Activated CD4-positive, alpha-beta T cell treated with anti-CD3 and anti-CD28 coated beads, Interleukin-2, Interleukin-4, amounts not matched to agents 100 ng/mL and 50 ng/mL, durations not matched to agents 16 hours and 8 hours (primary cell): ENCODE measurements at regions not wholly inside any gene's neighbourhood (a gene's known extent, or its start where the extent isn't known, plus 50 kb on each side); places are given as distances from the start of the nearest gene placed in this dataset.

Experiments used
- DNase-seq: peaks from one replicate; pipeline ENCODE4 v3.0.0-alpha.2; 2020; ENCODE audit warnings: low spot score

DNA sequence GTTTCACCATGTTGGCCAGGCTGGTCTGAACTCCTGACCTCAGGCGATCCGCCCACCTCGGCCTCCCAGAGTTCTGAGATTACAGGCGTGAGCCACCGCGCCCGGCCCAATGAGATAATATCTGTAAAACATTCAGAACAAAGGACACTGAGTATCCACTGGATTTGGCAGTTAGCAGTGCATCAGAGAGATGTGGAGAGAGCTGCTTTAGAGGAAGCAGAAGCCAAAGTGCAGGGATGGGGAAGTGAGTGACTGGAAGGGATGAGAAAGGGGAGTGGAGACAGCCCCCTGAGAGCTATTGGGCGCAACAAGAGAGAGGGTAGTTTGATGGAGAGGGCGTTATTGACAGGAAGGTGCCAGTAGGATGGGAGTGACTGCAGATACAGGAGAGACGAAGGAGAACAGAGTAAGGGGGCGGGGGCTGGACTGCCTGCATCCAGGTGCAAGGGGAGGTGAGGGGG is 157.5 kb upstream of the SHB start:
- DNase-seq = no peak

DNA sequence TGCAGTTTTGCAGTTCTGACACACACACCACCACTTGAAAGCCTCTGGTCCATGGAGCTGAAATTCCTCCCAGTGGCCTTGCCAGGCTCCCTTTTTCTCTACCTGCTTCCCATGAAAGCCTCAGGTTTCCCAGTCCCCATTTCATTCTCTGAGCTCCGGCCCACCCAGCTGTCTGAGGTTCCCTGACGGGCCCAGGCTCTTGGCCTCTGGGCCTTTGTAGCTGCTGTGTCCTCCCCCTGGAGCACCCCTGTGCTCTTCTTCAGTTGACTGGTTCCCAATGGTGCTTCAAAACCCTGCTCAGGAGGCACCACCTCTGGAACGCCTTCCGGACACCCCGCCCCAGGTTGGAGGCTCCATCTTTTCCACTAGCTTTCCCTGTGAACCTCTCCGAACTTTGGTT is 155.9 kb upstream of the SHB start:
- DNase-seq = no peak

DNA sequence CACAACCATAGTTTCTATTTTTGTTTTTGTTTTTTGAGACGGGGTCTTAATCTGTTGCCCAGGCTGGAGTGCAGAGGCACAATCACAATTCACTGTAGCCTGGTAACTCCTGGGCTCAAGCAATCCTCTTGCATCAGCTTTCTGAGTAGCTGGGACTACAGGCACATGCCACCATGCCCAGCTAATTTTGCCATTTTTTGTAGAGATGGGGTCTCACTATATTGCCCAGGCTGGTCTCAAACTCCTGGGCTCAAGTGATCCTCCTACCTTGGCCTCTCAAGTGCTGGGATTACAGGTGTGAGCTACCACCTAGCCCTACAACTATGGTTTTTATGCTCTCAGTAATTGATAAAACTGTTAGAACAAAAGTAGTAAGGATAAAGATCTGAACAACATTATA is 147.5 kb upstream of the SHB start:
- no peak for DNase-seq

GRCh38 chr9:38215465-38215864 is 146.4 kb upstream of the SHB start:
- DNase-seq = no peak

DNA sequence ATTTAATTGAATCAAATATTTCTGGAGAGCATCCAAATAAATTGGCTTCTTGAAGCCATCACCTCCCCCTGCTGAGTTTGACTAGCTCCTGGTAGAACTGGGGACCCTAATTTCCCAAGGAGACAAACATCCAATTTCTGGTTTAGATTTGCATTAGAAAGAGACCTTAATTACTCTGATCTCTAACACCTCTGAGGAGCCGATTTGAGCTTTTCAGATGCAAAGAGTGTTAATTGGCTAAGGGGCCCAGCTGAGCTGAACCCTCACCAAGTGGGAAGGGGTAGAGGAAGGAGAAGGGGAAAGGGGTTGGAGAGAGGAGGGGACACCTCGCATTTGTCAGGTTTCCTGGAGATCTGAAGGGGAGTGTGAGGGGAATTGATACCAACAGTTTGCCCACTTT is 145.4 kb upstream of the SHB start:
- no peak for DNase-seq

GRCh38 chr9:38213631-38214299 is 144.7 kb upstream of the SHB start:
- DNase-seq = no peak

DNA sequence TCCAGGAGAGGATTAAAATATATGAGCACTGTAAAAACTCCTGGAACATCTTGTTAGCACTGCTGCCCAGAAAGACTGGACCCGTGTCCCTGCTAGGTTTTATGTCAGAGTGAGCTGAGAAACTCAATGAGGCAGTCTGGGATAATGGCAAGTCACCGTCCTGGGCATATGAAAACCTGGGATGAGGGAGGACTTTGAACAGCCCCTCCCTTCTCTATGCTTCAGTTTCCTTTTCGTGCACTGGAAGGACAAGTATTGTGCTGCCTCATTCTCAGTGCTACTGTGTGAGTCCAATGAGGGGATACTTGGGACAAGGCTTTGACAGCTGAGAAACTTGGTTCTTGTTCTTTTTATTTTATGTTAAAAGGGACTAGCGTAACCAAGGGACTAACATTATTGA is 143.0 kb upstream of the SHB start:
- DNase-seq = no peak

GRCh38 chr9:38211002-38211401 is 142.0 kb upstream of the SHB start:
- DNase-seq = no peak

- no peak for DNase-seq
These were observed 139.3 kb upstream of the SHB start for GRCh38 chr9:38208206-38208901.

- no peak for DNase-seq
These were observed 138.3 kb upstream of the SHB start for GRCh38 chr9:38207247-38207778.

DNA sequence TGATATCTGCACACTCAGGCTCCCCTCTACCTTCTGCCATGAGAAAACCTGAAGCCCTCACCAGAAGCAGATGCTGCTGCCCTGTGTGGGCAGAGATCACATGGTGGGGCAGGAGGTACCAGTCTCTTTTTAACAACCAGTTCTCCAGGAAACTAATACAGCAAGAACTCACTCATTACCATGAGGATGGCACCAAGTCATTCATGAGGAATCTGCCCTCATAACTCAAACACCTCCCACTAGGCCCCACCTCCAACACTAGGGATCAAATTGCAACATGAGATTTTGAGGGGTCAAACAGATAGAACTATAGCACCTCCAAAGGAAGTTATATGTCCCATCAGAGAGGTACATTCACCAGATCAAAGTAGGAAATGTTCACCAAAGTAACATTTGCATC is 136.3 kb upstream of the SHB start:
- DNase-seq = no peak

DNA sequence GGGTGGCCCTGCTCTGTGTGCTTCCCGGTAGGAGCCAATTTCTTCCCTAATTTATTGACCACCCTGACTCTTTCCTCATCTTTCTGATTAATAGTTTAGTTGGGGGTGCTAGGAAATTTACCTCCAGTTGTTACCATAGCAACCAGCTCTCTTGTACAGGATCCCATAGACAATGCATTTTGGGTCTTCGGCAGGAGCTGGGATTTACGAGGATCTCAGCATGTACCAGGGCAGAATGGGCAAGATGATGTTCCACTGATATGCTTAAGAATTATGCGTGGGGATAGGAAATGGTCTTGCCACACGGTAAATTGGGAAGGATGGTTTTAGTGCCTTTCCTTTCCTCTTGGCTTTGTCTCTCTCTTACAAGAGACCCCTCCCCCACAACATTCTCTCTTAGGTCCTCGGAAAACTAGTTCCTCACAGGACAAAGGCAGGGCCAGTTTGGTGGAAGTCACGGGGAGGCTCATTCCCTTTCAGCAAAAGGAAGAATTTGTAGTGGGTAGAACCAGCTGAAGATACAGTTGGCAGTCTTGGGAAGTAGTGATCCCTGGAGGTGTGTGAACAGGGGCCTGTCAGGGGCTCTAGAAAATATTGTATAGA is 133.4 kb upstream of the SHB start:
- DNase-seq = no peak

DNA sequence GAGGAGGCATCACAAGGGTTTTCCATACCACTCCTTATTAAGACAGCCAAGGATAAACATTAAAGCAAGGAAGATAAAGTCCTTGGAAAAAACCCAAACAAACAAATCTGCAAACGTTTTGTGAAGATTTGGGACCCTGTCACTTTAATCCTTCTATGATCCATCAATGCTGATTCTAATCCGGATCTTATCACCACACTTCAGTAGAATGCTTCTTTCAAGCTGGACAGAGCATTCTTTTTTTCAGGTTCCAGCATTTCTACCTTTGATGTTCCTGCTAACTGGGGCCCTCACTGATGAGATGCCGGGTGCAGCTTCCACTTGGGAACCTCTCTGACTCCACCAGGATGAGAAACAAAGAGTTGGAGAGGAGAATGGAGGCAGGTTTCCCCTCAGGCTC is 132.8 kb upstream of the SHB start:
- no peak for DNase-seq

GRCh38 chr9:38200431-38200830 is 131.4 kb upstream of the SHB start:
- DNase-seq = no peak

DNA sequence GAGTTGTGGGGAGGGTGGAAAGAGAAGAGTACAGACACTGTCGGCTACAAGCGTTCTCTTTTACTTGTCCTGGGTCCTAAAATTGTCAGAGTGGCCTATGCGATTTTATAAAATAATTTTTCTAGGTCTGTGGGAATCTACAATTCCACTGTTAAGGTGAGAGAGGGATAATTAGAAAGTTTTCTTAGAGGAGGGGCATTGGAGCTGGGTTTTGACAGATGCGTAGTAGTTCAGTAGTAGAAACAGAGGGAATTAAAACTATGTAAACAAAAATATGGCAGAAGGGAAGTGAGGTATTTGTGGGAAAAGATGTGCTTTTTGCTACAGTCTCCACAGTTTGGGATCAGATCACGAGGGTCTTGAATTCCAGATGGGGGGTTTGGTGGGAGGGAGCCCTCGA is 129.1 kb upstream of the SHB start:
- DNase-seq = no peak

DNA sequence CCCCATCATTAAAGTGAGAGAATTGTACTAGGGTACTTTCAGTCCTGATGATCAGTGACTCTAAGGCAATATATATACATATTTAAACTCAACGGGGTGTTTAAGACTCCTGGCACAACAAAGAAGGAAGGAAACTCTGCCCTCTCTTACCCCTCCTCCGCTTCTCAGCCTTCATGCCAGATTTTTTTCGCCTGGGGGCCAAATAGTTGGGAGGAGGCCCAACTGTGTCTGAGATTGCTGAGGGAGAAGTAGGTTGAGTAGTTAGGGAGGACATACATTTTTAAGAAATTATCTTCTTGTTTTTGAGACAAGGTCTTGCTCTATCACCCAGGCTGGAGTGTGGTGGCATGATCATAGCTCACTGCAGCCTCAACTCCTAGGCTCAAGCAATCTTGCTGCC is 127.7 kb upstream of the SHB start:
- DNase-seq = no peak

GRCh38 chr9:38195737-38196161 is 126.7 kb upstream of the SHB start:
- no peak for DNase-seq

- no peak for DNase-seq
These were observed 125.8 kb upstream of the SHB start for GRCh38 chr9:38194870-38195269.

DNA sequence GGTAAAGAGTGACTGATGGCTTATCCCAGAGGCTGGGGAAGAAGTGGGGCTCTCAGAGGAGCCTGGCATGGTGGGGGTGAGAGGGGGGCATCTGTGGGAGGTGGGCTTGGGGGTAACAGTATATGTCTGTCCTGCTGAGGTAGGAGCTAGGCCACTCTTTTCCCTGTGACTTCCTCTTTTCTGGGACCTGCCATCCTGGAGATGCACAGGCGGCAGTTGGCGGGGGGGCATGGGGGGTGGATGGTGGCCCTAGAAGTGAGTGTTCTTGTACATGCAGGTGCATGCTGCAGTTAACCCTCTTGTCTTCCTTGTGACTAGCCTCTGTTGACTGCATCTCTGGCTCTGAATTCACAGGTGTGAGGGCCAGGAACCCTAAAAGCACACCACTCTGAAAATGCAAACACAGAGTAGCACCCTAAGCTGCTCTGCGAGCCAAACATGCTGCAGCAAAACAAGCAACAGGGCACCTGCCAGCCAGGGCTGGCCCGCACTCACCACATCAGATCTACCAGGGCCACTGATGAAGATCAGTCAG is 123.8 kb upstream of the SHB start:
- no peak for DNase-seq

DNA sequence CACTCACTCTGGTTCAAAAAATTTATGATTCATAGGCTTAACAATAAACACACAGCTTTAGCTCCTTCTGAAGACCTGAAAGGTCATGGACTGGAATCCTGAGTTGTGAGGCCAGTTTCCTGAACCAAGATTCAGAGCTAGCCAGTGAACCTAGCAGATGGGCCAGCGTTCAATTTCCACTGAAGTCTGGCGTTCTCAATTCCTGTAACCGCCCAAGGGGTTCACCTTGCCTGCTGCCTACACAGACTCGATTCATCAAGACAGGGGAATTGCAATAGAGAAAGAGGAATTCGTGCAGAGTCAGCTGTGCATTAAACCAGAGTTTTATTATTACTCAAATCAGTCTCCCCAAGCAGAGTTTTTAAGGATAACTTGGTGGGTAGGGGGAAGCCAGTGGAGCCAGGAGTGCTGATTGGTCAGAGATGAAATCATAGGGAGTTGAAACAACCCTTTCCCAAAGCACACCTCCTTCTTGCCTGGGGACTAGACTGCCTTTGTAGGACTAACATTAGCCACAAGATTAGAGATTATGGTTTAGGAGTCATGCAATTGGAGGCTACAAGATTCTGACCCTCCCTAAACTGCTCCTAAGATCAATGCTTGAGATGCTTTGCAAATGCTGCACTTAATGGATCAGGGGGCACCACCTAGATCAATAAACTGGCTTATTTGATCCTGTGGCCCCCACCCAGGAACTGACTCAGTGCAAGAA is 117.5 kb upstream of the SHB start:
- no peak for DNase-seq

- no peak for DNase-seq
These were observed 116.8 kb upstream of the SHB start for GRCh38 chr9:38185647-38186403.
